GM23248 (cell line): ENCODE measurements at regions not wholly inside any gene's neighbourhood (a gene's known extent, or its start where the extent isn't known, plus 50 kb on each side); places are given as distances from the start of the nearest gene placed in this dataset.

ENCODE experiments used
- DNase-seq: peaks from one replicate; pipeline ENCODE4 v3.0.0-alpha.2; 2015
- H2AFZ ChIP-seq: fragments of 200-600 bp; sonication (generic); 2 replicates; pipeline ENCODE4 v1.6.1; 2016; ENCODE audit warnings: antibody characterized with exemption
- H3F3A ChIP-seq: fragments of 200-600 bp; sonication (generic); 2 replicates; pipeline ENCODE4 v1.6.1; 2016; ENCODE audit warnings: mild to moderate bottlenecking, antibody characterized with exemption, mixed run types; ENCODE audit not compliant: insufficient read depth
- H3K27ac ChIP-seq: fragments of 200-600 bp; sonication (generic); 2 replicates; pipeline ENCODE4 v1.5.1; 2016; ENCODE audit warnings: mild to moderate bottlenecking
- H3K27me3 ChIP-seq: fragments of 200-600 bp; sonication (generic); replicated peaks from 2 replicates; pipeline ENCODE4 v1.6.1; 2016; ENCODE audit warnings: mild to moderate bottlenecking; ENCODE audit not compliant: insufficient read depth
- H3K36me3 ChIP-seq: fragments of 200-600 bp; sonication (generic); 2 replicates; pipeline ENCODE4 v1.6.1; 2016; ENCODE audit warnings: low read depth, mild to moderate bottlenecking
- H3K4me1 ChIP-seq: fragments of 200-600 bp; sonication (generic); 2 replicates; pipeline ENCODE4 v1.6.1; 2016; ENCODE audit warnings: mild to moderate bottlenecking; ENCODE audit not compliant: insufficient read depth
- H3K4me2 ChIP-seq: fragments of 200-600 bp; sonication (generic); one replicate; pipeline ENCODE4 v1.6.1; 2016; ENCODE audit warnings: mild to moderate bottlenecking; ENCODE audit not compliant: unreplicated experiment
- H3K4me3 ChIP-seq: fragments of 200-600 bp; sonication (generic); 2 replicates; pipeline ENCODE4 v1.5.1; 2016; ENCODE audit warnings: mild to moderate bottlenecking
- H3K79me2 ChIP-seq: fragments of 200-600 bp; sonication (generic); 2 replicates; pipeline ENCODE4 v1.6.1; 2016; ENCODE audit warnings: mild to moderate bottlenecking; ENCODE audit not compliant: insufficient read depth
- H3K9ac ChIP-seq: fragments of 200-600 bp; sonication (generic); 2 replicates; pipeline ENCODE4 v1.6.1; 2016; ENCODE audit warnings: mild to moderate bottlenecking
- H3K9me2 ChIP-seq: fragments of 200-600 bp; sonication (generic); 2 replicates; pipeline ENCODE4 v1.6.1; 2016; ENCODE audit warnings: mixed run types, mild to moderate bottlenecking, moderate library complexity; ENCODE audit not compliant: insufficient read depth
- H3K9me3 ChIP-seq: fragments of 200-600 bp; sonication (generic); one replicate; pipeline ENCODE4 v1.6.1; 2017; ENCODE audit warnings: low read depth
- H4K20me1 ChIP-seq: fragments of 200-600 bp; sonication (generic); 2 replicates; pipeline ENCODE4 v1.6.0; 2016; ENCODE audit not compliant: insufficient read depth
- EZH2 ChIP-seq: fragments of 200-600 bp; sonication (generic); IDR thresholded peaks from 2 replicates; pipeline ENCODE4 v1.6.1; 2018; ENCODE audit warnings: antibody characterized with exemption, mild to moderate bottlenecking; ENCODE audit not compliant: insufficient read depth, poor library complexity, severe bottlenecking
- EZH2phosphoT487 ChIP-seq: fragments of 200-600 bp; sonication (generic); IDR thresholded peaks from 2 replicates; pipeline ENCODE4 v1.6.1; 2018; ENCODE audit warnings: antibody characterized with exemption, moderate library complexity, mild to moderate bottlenecking, low read depth; ENCODE audit not compliant: insufficient read depth
- WGBS, 2 experiments: methylation state at CpG; one replicate each; pipeline ENCODE4 v1.1.6; 2015 to 2017; ENCODE audit warnings: low lambda C conversion rate in 2 of 2, low coverage in 1 of 2; ENCODE audit errors: missing lambda C conversion rate in 2 of 2; 5-methylcytosine and 5-hydroxymethylcytosine counted together
- in situ Hi-C: fragments of 300-500 bp; cut with MboI; formaldehyde crosslinking; loops from 2 replicates; pipeline ENCODE4 v1.15.0; 2020

- peak overlapping the region; percentile 6 for H3K4me2 ChIP-seq
- H3K36me3 ChIP-seq, result no peaks in the 10 kb centered on the region
- DNase-seq, result peak; percentile 15
- H2AFZ ChIP-seq, result peak overlapping the region; percentile 4; the same call in 1 of the 2 replicates
- peaks cover 28% of the 10 kb centered on the region for H3K4me1 ChIP-seq
- no peak overlapping the region for H3K9ac ChIP-seq
- H3K9me2 ChIP-seq, result no peaks in the 10 kb centered on the region; the same call in 1 of the 2 replicates
- in situ Hi-C loops, result no loop called here
- H3K27ac ChIP-seq, result peak overlapping the region; percentile 74
- H3K9me3 ChIP-seq, result no peaks in the 10 kb centered on the region
- H3F3A ChIP-seq, result peaks cover 23% of the 10 kb centered on the region
- H3K4me3 ChIP-seq, result no peak overlapping the region
- H3K27me3 ChIP-seq, result no peaks in the 10 kb centered on the region
- H3K79me2 ChIP-seq, result no peaks in the 10 kb centered on the region
- 62 to 67% methylated on average over 3 of the region's 3 CpGs for WGBS, 2 experiments
- H4K20me1 ChIP-seq, result no peaks in the 10 kb centered on the region
- no peak for TF ChIP-seq EZH2
- no peak for TF ChIP-seq EZH2phosphoT487
Measured at GRCh38 chr2:160868891-160869290, 291.3 kb upstream of the TANK start.

DNA sequence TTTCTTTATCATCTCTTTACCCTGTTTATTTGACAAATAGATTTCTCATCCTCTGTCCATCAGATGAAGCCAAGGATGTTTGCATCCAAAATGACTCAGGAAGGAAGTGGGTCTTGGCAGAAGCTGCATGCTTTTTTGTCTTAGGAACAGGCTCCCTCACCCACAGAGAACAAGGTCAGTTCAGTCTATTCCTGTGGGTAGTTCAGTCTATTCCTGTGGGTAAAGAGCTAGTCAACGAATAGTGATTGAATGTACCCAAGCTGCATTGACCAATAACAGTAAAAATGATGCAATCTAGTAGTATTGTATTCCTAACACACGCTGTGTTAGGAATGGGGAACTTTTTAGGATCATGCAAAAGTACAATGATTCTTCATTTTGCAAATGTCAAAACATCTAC is 290.8 kb upstream of the TANK start:
- H3K27me3 ChIP-seq, result no peaks in the 10 kb centered on the region
- H3K4me3 ChIP-seq, result peak overlapping the region; percentile 15; the same call in 1 of the 2 replicates
- H3K27ac ChIP-seq, result peak overlapping the region; percentile 74
- H3F3A ChIP-seq, result peaks cover 23% of the 10 kb centered on the region
- no peaks in the 10 kb centered on the region for H3K9me3 ChIP-seq
- no peaks in the 10 kb centered on the region for H3K36me3 ChIP-seq
- 0 out of 2 replicates have a peak overlapping the region, but pooled peaks have one; percentile 15 for H3K9ac ChIP-seq
- H3K4me1 ChIP-seq, result peaks cover 28% of the 10 kb centered on the region
- DNase-seq, result peak; percentile 93
- TF ChIP-seq EZH2 (no peak), EZH2phosphoT487 (peak; percentile 78; the same call in 1 of the 2 replicates)
- H4K20me1 ChIP-seq, result no peaks in the 10 kb centered on the region
- WGBS, 2 experiments, result 0 to 1% methylated on average over 2 of the region's 2 CpGs
- in situ Hi-C loops, result no loop called here
- no peaks in the 10 kb centered on the region for H3K79me2 ChIP-seq
- no peak overlapping the region for H2AFZ ChIP-seq
- peak overlapping the region; percentile 56 for H3K4me2 ChIP-seq
- no peaks in the 10 kb centered on the region; the same call in 1 of the 2 replicates for H3K9me2 ChIP-seq

DNA sequence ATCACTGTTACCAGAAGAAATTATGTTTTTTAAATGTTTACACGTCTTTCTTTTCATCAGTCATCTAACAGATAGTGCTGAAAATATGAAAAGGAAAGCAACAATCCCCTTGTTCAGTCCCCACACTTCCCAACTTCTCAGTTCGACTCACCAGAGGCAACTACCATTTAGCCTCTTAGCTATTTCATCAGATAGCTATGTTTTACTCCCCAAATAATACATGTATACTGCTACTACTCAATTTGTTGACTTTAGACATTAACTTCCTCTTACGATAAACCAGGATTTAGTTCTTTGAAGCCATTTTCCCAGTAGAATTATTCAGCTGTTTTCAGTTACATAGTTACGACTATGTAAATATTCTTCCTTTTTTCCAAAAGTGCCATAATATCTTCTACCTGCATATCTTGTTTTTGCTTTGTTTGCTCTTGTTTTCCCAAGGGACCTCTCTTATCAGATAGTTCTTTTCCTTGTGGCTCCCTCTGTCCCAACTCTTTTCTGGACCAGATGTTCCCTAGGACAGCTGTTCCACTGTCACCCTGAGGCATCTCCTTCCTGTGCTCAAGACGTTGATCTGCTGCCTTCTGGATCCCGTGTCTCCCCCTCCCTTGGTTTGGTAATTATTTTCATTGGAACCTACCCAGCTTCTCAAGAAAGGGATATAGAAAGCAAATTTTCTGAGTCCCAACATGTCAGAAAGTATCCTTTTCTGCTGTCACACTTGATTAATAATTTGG is 289.3 kb upstream of the TANK start:
- H3K4me3 ChIP-seq, result 0 out of 2 replicates have a peak overlapping the region, but pooled peaks have one; percentile 12
- H4K20me1 ChIP-seq, result no peaks in the 10 kb centered on the region
- no peaks in the 10 kb centered on the region for H3K27me3 ChIP-seq
- DNase-seq, result peak; percentile 54
- TF ChIP-seq EZH2 (no peak), EZH2phosphoT487 (no peak)
- peak overlapping the region; percentile 13 for H3K9ac ChIP-seq
- 18 to 19% methylated on average over 6 of the region's 6 CpGs for WGBS, 2 experiments
- peak overlapping the region; percentile 74 for H3K27ac ChIP-seq
- no peaks in the 10 kb centered on the region for H3K9me3 ChIP-seq
- H3K36me3 ChIP-seq, result no peaks in the 10 kb centered on the region
- H3F3A ChIP-seq, result peaks cover 23% of the 10 kb centered on the region
- peaks cover 28% of the 10 kb centered on the region for H3K4me1 ChIP-seq
- no peaks in the 10 kb centered on the region; the same call in 1 of the 2 replicates for H3K9me2 ChIP-seq
- no peaks in the 10 kb centered on the region for H3K79me2 ChIP-seq
- in situ Hi-C loops, result no loop called here
- H3K4me2 ChIP-seq, result peak overlapping the region; percentile 56
- peak overlapping the region; percentile 49 for H2AFZ ChIP-seq

DNA sequence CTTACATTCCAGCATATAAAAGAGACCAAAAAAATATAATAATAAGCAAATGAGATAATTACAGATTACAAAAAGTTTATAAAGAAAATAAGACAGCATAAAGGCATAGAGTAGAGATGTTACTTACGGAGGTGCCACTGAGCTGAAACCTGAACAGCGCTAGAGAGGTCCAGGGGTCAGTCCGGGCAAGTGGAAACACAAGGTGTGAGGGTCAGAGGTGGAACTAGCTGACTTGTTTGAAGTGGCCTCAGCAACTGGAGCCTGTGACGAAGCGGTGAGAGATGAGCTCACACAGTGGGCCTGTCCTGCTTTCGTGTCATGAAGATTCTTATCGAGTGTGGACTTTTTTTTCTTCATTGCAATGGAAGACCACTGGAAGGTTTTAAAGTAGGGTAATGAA is 288.3 kb upstream of the TANK start:
- Histone ChIP-seq H3K36me3 (no peaks in the 10 kb centered on the region), H3K9me3 (no peaks in the 10 kb centered on the region), H3K4me3 (no peak overlapping the region), H3K4me1 (peaks cover 33% of the 10 kb centered on the region), H3K4me2 (no peak overlapping the region), H3K27me3 (no peaks in the 10 kb centered on the region), H3F3A (peaks cover 23% of the 10 kb centered on the region), H3K9me2 (no peaks in the 10 kb centered on the region; the same call in 1 of the 2 replicates), H4K20me1 (no peaks in the 10 kb centered on the region), H2AFZ (no peak overlapping the region), H3K9ac (no peak overlapping the region), H3K27ac (no peak overlapping the region), H3K79me2 (no peaks in the 10 kb centered on the region)
- no peak for TF ChIP-seq EZH2
- in situ Hi-C loops, result no loop called here
- WGBS, 2 experiments, result 97 to 99% methylated on average over 7 of the region's 7 CpGs
- no peak for DNase-seq
